GM08714 (cell line): ENCODE measurements at regions not wholly inside any gene's neighbourhood (a gene's known extent, or its start where the extent isn't known, plus 50 kb on each side); places are given as distances from the start of the nearest gene placed in this dataset.
"Not testable (repeated sequence)": the region's sequence is repeated elsewhere in the genome, so short reads cannot be mapped to it uniquely, and the experiment has no call there.

ENCODE experiments used
- H3K4me3 ChIP-seq: fragments of 200-500 bp; sonication (Bioruptor generic); 2 replicates; pipeline ENCODE4 v1.5.1; 2014; ENCODE audit warnings: mild to moderate bottlenecking, low read length, inconsistent platforms
- ZNF274 ChIP-seq: IDR thresholded peaks from 2 replicates; pipeline ENCODE4 v1.6.1; 2012; ENCODE audit warnings: mild to moderate bottlenecking, low read depth, low read length

GRCh38 chr14:89549381-89550125 is 132.5 kb upstream of the FOXN3 start:
- no peak for TF ChIP-seq ZNF274
- H3K4me3 ChIP-seq, result no peak overlapping the region

- not testable (repeated sequence) for H3K4me3 ChIP-seq
Measured at GRCh38 chr14:89547047-89547446, 130.0 kb upstream of the FOXN3 start.

GRCh38 chr14:89544636-89545301 is 127.7 kb upstream of the FOXN3 start:
- TF ChIP-seq ZNF274, result no peak
- H3K4me3 ChIP-seq, result no peak overlapping the region

- no peak overlapping the region for H3K4me3 ChIP-seq
- TF ChIP-seq ZNF274, result no peak
Measured at GRCh38 chr14:89543425-89543790, 126.4 kb upstream of the FOXN3 start.

- no peak for TF ChIP-seq ZNF274
- H3K4me3 ChIP-seq, result no peak overlapping the region
Measured at GRCh38 chr14:89542786-89543424, 125.9 kb upstream of the FOXN3 start.

GRCh38 chr14:89540830-89541470 is 123.9 kb upstream of the FOXN3 start:
- no peak for TF ChIP-seq ZNF274
- H3K4me3 ChIP-seq, result no peak overlapping the region

GRCh38 chr14:89540009-89540829 is 123.2 kb upstream of the FOXN3 start:
- TF ChIP-seq ZNF274, result no peak

GRCh38 chr14:89537911-89538310 is 120.9 kb upstream of the FOXN3 start:
- no peak for TF ChIP-seq ZNF274
- H3K4me3 ChIP-seq, result no peak overlapping the region

More at GRCh38 chr14:89540009-89540829, 123.2 kb upstream of the FOXN3 start:
- H3K4me3 ChIP-seq, result no peak overlapping the region

- no peak for TF ChIP-seq ZNF274
- H3K4me3 ChIP-seq, result no peak overlapping the region
Measured at GRCh38 chr14:89534902-89535685, 118.1 kb upstream of the FOXN3 start.

- no peak overlapping the region for H3K4me3 ChIP-seq
- TF ChIP-seq ZNF274, result no peak
Measured at GRCh38 chr14:89533766-89534165, 116.7 kb upstream of the FOXN3 start.

- no peak overlapping the region for H3K4me3 ChIP-seq
- TF ChIP-seq ZNF274, result no peak
Measured at GRCh38 chr14:89533136-89533535, 116.1 kb upstream of the FOXN3 start.

- TF ChIP-seq ZNF274, result no peak
- no peak overlapping the region for H3K4me3 ChIP-seq
Measured at GRCh38 chr14:89531661-89532335, 114.8 kb upstream of the FOXN3 start.
